K562 (cell line): ENCODE measurements at regions not wholly inside any gene's neighbourhood (a gene's known extent, or its start where the extent isn't known, plus 50 kb on each side); places are given as distances from the start of the nearest gene placed in this dataset.
"Not testable (repeated sequence)": the region's sequence is repeated elsewhere in the genome, so short reads cannot be mapped to it uniquely, and the experiment has no call there.

ENCODE experiments used
- ATAC-seq: fragments of 200-7000 bp; cut with Tn5 transposase; 3 replicates; pipeline ENCODE4 v1.9.1; 2020; ENCODE audit warnings: moderate library complexity
- BruUV-seq: library from RNA; stranded (reverse); fragments of 400-500 nt; replicated peaks from 2 replicates; lab custom pipeline; 2021; lab: Mats Ljungman, UMichigan
- CTCF ChIA-PET: fragments of 300-600 bp; formaldehyde crosslinking; extraction: SDS; loops from one replicate; lab custom pipeline; 2021; ENCODE audit warnings: low intra/inter-chr PET ratio; lab: Yijun Ruan, JAX
- POLR2A ChIA-PET: fragments of 300-600, 350-650 bp; sonication (Branson Sonifier 250); formaldehyde crosslinking; extraction: SDS; loops from one replicate; lab custom pipeline; 2021; ENCODE audit warnings: antibody characterized with exemption, inconsistent platforms; lab: Yijun Ruan, JAX
- DNase-seq, 4 experiments: peaks; one replicate each; pipeline versions ENCODE4 v3.0.0 to v3.0.0-alpha.2; 2011 to 2018; ENCODE audit warnings: low spot score in 3 of 4, mixed read lengths in 3 of 4; ENCODE audit errors: extremely low read depth in 1 of 4
- FAIRE-seq: peaks from 2 replicates; lab custom pipeline; 2011; peaks lifted over from hg19 to GRCh38; lab: Jason Lieb, UNC
- H2AFZ ChIP-seq: 2 replicates; pipeline ENCODE4 v1.6.0; 2011; ENCODE audit warnings: low read depth, low read length, control low read depth, inconsistent platforms
- H3K27ac ChIP-seq: fragments of 200-600 bp; 3 replicates; pipeline ENCODE4 v1.8.0; 2011; ENCODE audit warnings: low read depth, mild to moderate bottlenecking, control low read depth, inconsistent platforms, low read length, moderate library complexity, mixed read lengths; ENCODE audit errors: extremely low read depth
- H3K27me3 ChIP-seq, 2 experiments: fragments of 300-600 bp in 1 of 2; 2 replicates in 1 of 2; 3 replicates in 1 of 2; pipeline versions ENCODE4 v1.6.0 to v1.8.0; 2011; ENCODE audit warnings: inconsistent platforms in 2 of 2, low read length in 2 of 2, mild to moderate bottlenecking in 1 of 2, mixed read lengths in 1 of 2, moderate library complexity in 1 of 2; ENCODE audit not compliant: control insufficient read depth in 2 of 2, insufficient read depth in 2 of 2
- H3K36me3 ChIP-seq: fragments of 300-600 bp; 3 replicates; pipeline ENCODE4 v1.8.0; 2011; ENCODE audit warnings: mild to moderate bottlenecking, low read length, inconsistent platforms; ENCODE audit not compliant: control insufficient read depth, insufficient read depth
- H3K4me1 ChIP-seq, 2 experiments: fragments of 200-600 bp in 1 of 2; replicated peaks in 1 of 2; 2 replicates in 1 of 2; 3 replicates in 1 of 2; pipeline versions ENCODE4 v1.5.1 to v1.8.0; 2011; ENCODE audit warnings: inconsistent platforms in 2 of 2, low read length in 2 of 2, mild to moderate bottlenecking in 1 of 2, mixed read lengths in 1 of 2, moderate library complexity in 1 of 2; ENCODE audit not compliant: control insufficient read depth in 2 of 2, insufficient read depth in 2 of 2
- H3K4me2 ChIP-seq: 2 replicates; pipeline ENCODE4 v1.6.1; 2011; ENCODE audit warnings: low read length, control low read depth, inconsistent platforms, mixed read lengths; ENCODE audit not compliant: insufficient read depth
- H3K4me3 ChIP-seq: fragments of 200-600 bp; sonication (generic), shearing (Covaris generic); 2 replicates; pipeline ENCODE4 v1.5.1; 2016; ENCODE audit warnings: control low read depth, inconsistent platforms
- H3K79me2 ChIP-seq: fragments of 200-600 bp; 3 replicates; pipeline ENCODE4 v1.8.0; 2011; ENCODE audit warnings: low read length, inconsistent platforms; ENCODE audit not compliant: control insufficient read depth, insufficient read depth
- H3K9ac ChIP-seq, 2 experiments: 2 replicates each; pipeline versions ENCODE4 v1.6.0 to v1.6.1; 2011; ENCODE audit warnings: low read depth in 2 of 2, low read length in 2 of 2, control low read depth in 1 of 2, inconsistent platforms in 1 of 2, mild to moderate bottlenecking in 1 of 2, mixed read lengths in 1 of 2; ENCODE audit not compliant: insufficient read depth in 1 of 2
- H3K9me1 ChIP-seq: one replicate; pipeline ENCODE4 v1.6.0; 2011; ENCODE audit warnings: inconsistent platforms, mild to moderate bottlenecking, low read length, moderate library complexity; ENCODE audit not compliant: control insufficient read depth, insufficient read depth
- H3K9me3 ChIP-seq: replicated peaks from 2 replicates; pipeline ENCODE4 v1.5.1; 2011; ENCODE audit warnings: low read depth, low read length, inconsistent platforms; ENCODE audit not compliant: control insufficient read depth, insufficient read depth
- H4K20me1 ChIP-seq: replicated peaks from 2 replicates; pipeline ENCODE4 v1.6.1; 2011; ENCODE audit warnings: low read length, inconsistent platforms, mixed read lengths; ENCODE audit not compliant: control insufficient read depth, insufficient read depth
- AFF4 ChIP-seq: sonication (generic); formaldehyde crosslinking; IDR thresholded peaks from 2 replicates; pipeline ENCODE4 v1.8.0; 2023; ENCODE audit warnings: mild to moderate bottlenecking, missing genetic modification reagents
- GTF2B ChIP-seq: IDR thresholded peaks from 2 replicates; pipeline ENCODE4 v1.6.1; 2011; ENCODE audit not compliant: insufficient read length; ENCODE audit errors: extremely low read depth
- SP2 ChIP-seq: IDR thresholded peaks from 2 replicates; pipeline ENCODE4 v1.6.1; 2011; ENCODE audit warnings: mild to moderate bottlenecking, low read depth, low read length, moderate library complexity; ENCODE audit not compliant: poor library complexity, severe bottlenecking; ENCODE audit errors: extremely low read depth
- THAP12 ChIP-seq: fragments of 250-450 bp; sonication (Bioruptor Pico); IDR thresholded peaks from 2 replicates; pipeline ENCODE4 v1.9.0; 2021; ENCODE audit warnings: mild to moderate bottlenecking, inconsistent platforms
- ZFP91 ChIP-seq: sonication (generic); formaldehyde crosslinking; IDR thresholded peaks from 2 replicates; pipeline ENCODE4 v1.8.0; 2022; ENCODE audit warnings: mild to moderate bottlenecking, missing genetic modification reagents
- ZKSCAN1 ChIP-seq: fragments of 150-350 bp; IDR thresholded peaks from 2 replicates; pipeline ENCODE4 v1.6.1; 2016; ENCODE audit warnings: low read depth, low read length
- ZNF311 ChIP-seq: fragments of 250-450 bp; sonication (Bioruptor Pico); IDR thresholded peaks from 2 replicates; pipeline ENCODE4 v1.4.0; 2020; ENCODE audit warnings: mild to moderate bottlenecking, moderate library complexity
- WGBS: fragments of 100-300 bp; shearing (Covaris generic); methylation state at CpG from one replicate; pipeline ENCODE4 v1.1.6; 2016; ENCODE audit warnings: low coverage, mixed read lengths; ENCODE audit not compliant: insufficient coverage; ENCODE audit errors: missing lambda C conversion rate; 5-methylcytosine and 5-hydroxymethylcytosine counted together
- in situ Hi-C: fragments of 300-500 bp; cut with MboI; formaldehyde crosslinking; loops from 4 replicates; pipeline ENCODE4 v1.15.0; 2018; ENCODE audit warnings: inconsistent platforms, mixed read lengths
- intact Hi-C: fragments of 100-400 bp; cut with micrococcal nuclease; formaldehyde crosslinking; loops from 2 replicates; pipeline ENCODE4 v1.14.2; 2022

GRCh38 chr6:8920244-8920643 lies 484.9 kb upstream of the SLC35B3 start:
- WGBS: no CpG with 5 or more reads among the region's 1 CpG
- H3K9ac ChIP-seq, CTCF ChIA-PET, H4K20me1 ChIP-seq, FAIRE-seq, in situ Hi-C loops, H3K27me3 ChIP-seq, ATAC-seq, H2AFZ ChIP-seq, H3K4me1 ChIP-seq, POLR2A ChIA-PET, H3K27ac ChIP-seq, H3K9me1 ChIP-seq, H3K9me3 ChIP-seq, H3K79me2 ChIP-seq, H3K36me3 ChIP-seq, DNase-seq, BruUV-seq, H3K4me2 ChIP-seq, intact Hi-C loops, H3K4me3 ChIP-seq: not testable (repeated sequence)

GRCh38 chr6:8918196-8918595 lies 482.9 kb upstream of the SLC35B3 start:
- Histone ChIP-seq H3K9me3 (no peaks in the 10 kb centered on the region; the same call in 1 of the 2 replicates), H3K27me3 (no peaks in the 10 kb centered on the region), H2AFZ (no peak overlapping the region), H4K20me1 (no peaks in the 10 kb centered on the region), H3K79me2 (no peaks in the 10 kb centered on the region), H3K9ac (no peak overlapping the region), H3K4me2 (no peak overlapping the region), H3K27ac (no peak overlapping the region), H3K9me1 (no peaks in the 10 kb centered on the region), H3K4me1 (no peaks in the 10 kb centered on the region), H3K4me3 (no peak overlapping the region), H3K36me3 (no peaks in the 10 kb centered on the region)
- in situ Hi-C loops (no loop called here), intact Hi-C loops (no loop called here)
- FAIRE-seq (no peak), ATAC-seq (no peak), DNase-seq (no peak)
- WGBS: 2% methylated on average over 2 of the region's 2 CpGs
- POLR2A ChIA-PET: no interaction called here
- no TSS peak for BruUV-seq
- CTCF ChIA-PET: no interaction called here
- TF ChIP-seq ZNF311 (CRISPR knock-in tag) (no peak), THAP12 (no peak), GTF2B (no peak), ZKSCAN1 (no peak), ZFP91 (no peak), SP2 (no peak), AFF4 (CRISPR knock-in tag) (no peak)
